MCF 10A (cell line): ENCODE measurements at regions not wholly inside any gene's neighbourhood (a gene's known extent, or its start where the extent isn't known, plus 50 kb on each side); places are given as distances from the start of the nearest gene placed in this dataset.

Source experiments
- BruUV-seq: library from RNA; stranded (reverse); fragments of 400-500 nt; replicated peaks from 2 replicates; lab custom pipeline; 2021; lab: Mats Ljungman, UMichigan
- CTCF ChIA-PET: fragments of 300-600 bp; sonication (Branson Sonifier 250); formaldehyde crosslinking; extraction: SDS; loops from one replicate; lab custom pipeline; 2021; ENCODE audit warnings: antibody characterized with exemption, inconsistent platforms; lab: Yijun Ruan, JAX
- POLR2A ChIA-PET: fragments of 300-600, 350-650 bp; sonication (Branson Sonifier 250); formaldehyde crosslinking; extraction: SDS; loops from one replicate; lab custom pipeline; 2020; ENCODE audit warnings: antibody characterized with exemption, inconsistent platforms; lab: Yijun Ruan, JAX
- DNase-seq: peaks from one replicate; pipeline ENCODE4 v3.0.0-alpha.2; 2018; ENCODE audit not compliant: unreplicated experiment
- H3K27ac Mint-ChIP-seq: one replicate; pipeline ENCODE4 v1.8.0; 2022; ENCODE audit warnings: mild to moderate bottlenecking, low read depth, mixed read lengths; ENCODE audit not compliant: unreplicated experiment
- H3K27me3 Mint-ChIP-seq: one replicate; pipeline ENCODE4 v1.8.0; 2022; ENCODE audit warnings: mixed read lengths; ENCODE audit not compliant: insufficient read depth, unreplicated experiment
- H3K36me3 Mint-ChIP-seq: one replicate; pipeline ENCODE4 v1.8.0; 2022; ENCODE audit warnings: mild to moderate bottlenecking, moderate library complexity, mixed read lengths; ENCODE audit not compliant: insufficient read depth, unreplicated experiment
- H3K4me1 Mint-ChIP-seq: one replicate; pipeline ENCODE4 v1.8.0; 2022; ENCODE audit warnings: mixed read lengths; ENCODE audit not compliant: insufficient read depth, unreplicated experiment
- H3K4me3 Mint-ChIP-seq: one replicate; pipeline ENCODE4 v1.8.0; 2022; ENCODE audit warnings: mild to moderate bottlenecking, moderate library complexity, mixed read lengths; ENCODE audit not compliant: unreplicated experiment
- H3K9me3 Mint-ChIP-seq: one replicate; pipeline ENCODE4 v1.8.0; 2022; ENCODE audit warnings: mixed read lengths; ENCODE audit not compliant: unreplicated experiment
- intact Hi-C: fragments of 100-400 bp; cut with micrococcal nuclease; formaldehyde crosslinking; loops from 2 replicates; pipeline ENCODE4 v1.14.1; 2022
- TF ChIP-seq, protein P1 (sequence below): fragments of 200-600 bp; IDR thresholded peaks from one replicate; pipeline ENCODE4 v1.8.0; 2022; ENCODE audit warnings: antibody characterized with exemption, mild to moderate bottlenecking; ENCODE audit not compliant: unreplicated experiment

DNA sequence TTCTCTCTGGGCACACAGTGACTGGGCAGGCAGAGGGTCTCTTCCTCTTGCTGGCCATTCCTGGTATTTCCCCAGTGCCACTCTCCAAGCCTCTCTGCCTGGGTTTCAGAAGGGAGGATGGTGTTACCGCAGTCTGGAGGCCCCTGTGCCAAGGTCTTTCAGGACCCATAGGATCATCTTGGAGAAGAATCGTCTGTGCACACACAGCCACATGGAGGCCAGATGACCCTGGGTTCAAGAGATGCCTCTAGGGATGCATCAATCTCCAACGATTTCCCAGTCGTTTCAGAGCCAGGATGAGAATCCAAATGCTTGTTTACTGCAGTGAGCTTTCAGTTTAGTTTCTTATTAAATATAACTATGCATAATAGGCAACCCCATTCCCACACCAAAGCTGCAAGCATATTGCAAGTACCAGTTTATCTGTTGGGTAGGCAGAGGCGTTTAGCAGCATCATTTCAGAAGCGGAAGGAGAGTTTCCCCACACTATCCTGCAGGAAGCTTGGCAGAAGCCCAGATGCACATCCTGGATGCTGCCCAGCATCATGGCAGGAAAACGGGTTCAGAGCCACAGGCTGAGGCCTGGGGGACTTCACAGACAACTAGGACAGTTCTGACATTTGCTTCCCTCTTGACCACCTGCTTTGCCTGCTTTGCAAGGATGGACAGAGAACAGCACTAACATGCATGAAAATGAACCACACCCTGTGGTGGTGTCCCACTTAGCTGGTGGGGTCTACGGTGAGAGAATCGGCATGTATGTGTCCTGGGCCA lies 134.7 kb upstream of the FAM20C start:
- H3K4me3 Mint-ChIP-seq, result no peak overlapping the region
- intact Hi-C loops, result no loop called here
- no peak overlapping the region for H3K27ac Mint-ChIP-seq
- no peaks in the 10 kb centered on the region for H3K4me1 Mint-ChIP-seq
- no peaks in the 10 kb centered on the region for H3K36me3 Mint-ChIP-seq
- ChIA-PET CTCF (no interaction called here), POLR2A (interaction anchor here (0.6 kb wide), 1 partner anchor 196 kb away, joined by 3 read pairs; no protein-coding TSS in a partner anchor)
- no peaks in the 10 kb centered on the region for H3K9me3 Mint-ChIP-seq
- DNase-seq, result no peak
- no peaks in the 10 kb centered on the region for H3K27me3 Mint-ChIP-seq
- TF ChIP-seq, protein P1, sequence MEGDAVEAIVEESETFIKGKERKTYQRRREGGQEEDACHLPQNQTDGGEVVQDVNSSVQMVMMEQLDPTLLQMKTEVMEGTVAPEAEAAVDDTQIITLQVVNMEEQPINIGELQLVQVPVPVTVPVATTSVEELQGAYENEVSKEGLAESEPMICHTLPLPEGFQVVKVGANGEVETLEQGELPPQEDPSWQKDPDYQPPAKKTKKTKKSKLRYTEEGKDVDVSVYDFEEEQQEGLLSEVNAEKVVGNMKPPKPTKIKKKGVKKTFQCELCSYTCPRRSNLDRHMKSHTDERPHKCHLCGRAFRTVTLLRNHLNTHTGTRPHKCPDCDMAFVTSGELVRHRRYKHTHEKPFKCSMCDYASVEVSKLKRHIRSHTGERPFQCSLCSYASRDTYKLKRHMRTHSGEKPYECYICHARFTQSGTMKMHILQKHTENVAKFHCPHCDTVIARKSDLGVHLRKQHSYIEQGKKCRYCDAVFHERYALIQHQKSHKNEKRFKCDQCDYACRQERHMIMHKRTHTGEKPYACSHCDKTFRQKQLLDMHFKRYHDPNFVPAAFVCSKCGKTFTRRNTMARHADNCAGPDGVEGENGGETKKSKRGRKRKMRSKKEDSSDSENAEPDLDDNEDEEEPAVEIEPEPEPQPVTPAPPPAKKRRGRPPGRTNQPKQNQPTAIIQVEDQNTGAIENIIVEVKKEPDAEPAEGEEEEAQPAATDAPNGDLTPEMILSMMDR, result no peak
- no TSS peak for BruUV-seq

DNA sequence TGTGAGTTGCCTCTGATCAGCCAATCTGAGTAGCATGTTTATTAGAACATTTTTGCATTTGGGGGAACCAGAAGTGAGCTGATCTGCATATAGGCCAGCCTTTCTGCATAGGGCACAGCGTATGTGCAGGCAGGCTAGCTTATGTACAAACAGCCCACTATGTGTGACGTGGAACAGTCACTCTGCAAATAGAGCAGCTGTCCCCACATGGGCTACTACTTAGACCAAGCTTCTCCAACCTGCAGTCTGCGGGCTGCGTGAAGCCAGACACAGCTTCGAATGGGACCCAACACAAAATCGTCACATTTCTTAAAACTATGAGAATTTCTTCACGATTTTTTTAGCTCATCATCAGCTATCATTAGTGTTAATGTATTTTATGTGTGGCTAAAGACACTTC lies 134.1 kb upstream of the FAM20C start:
- no TSS peak for BruUV-seq
- no peak overlapping the region for H3K27ac Mint-ChIP-seq
- no peaks in the 10 kb centered on the region for H3K9me3 Mint-ChIP-seq
- no peaks in the 10 kb centered on the region for H3K27me3 Mint-ChIP-seq
- POLR2A ChIA-PET, result no interaction called here
- TF ChIP-seq, protein P1, result no peak
- H3K36me3 Mint-ChIP-seq, result no peaks in the 10 kb centered on the region
- DNase-seq, result no peak
- CTCF ChIA-PET, result no interaction called here
- no peak overlapping the region for H3K4me3 Mint-ChIP-seq
- H3K4me1 Mint-ChIP-seq, result no peaks in the 10 kb centered on the region
- intact Hi-C loops, result no loop called here

DNA sequence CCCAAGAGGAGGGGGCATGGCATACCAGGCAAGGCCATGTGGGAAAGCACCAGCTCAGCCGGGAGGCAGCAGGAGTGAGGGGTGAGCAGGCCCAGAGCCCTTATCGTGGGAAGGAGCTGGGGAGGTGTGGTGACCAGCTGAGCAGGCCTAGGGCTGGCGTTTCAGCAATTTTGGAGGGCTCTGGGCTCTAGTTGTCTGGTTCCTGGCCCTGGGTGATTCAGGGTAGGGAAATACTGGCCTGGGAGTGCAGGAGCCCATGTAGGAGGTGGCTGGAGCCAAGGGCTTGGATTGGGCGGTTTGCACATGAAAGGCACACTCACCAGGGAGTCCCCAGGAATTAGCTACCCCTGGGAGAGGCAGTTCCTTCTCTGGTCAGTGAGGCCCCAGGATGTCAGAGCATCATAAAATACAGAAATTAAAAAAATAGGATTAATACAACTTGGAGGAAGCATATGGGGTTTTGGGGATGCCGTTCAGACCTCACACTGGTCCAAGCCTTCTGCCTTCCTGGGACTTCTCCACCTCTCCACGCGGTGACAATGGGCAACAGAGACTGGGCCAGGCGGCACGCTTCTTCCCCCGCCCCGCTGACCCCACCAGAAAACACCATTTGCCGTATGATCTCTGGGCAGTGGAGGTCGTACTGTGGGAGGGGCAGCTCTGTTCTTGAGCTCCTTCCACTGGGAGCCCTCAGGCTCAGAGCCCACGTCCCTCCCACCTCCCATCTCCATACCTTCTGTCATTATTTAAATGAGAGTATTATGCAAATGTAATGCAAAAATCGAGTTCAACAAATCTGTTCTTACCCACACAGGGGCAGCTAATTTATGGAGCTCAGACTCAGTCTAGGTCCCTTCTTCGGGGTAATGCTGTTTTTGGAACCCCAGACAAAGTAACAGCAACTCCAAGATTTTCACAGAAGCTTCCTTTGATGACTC lies 133.0 kb upstream of the FAM20C start:
- H3K27me3 Mint-ChIP-seq, result no peaks in the 10 kb centered on the region
- H3K9me3 Mint-ChIP-seq, result no peaks in the 10 kb centered on the region
- no peak for DNase-seq
- H3K4me1 Mint-ChIP-seq, result no peaks in the 10 kb centered on the region
- CTCF ChIA-PET, result no interaction called here
- intact Hi-C loops, result no loop called here
- POLR2A ChIA-PET, result interaction anchor here (0.7 kb wide), 1 partner anchor 158 kb away, joined by 3 read pairs; no protein-coding TSS in a partner anchor
- TF ChIP-seq, protein P1, result no peak
- H3K36me3 Mint-ChIP-seq, result no peaks in the 10 kb centered on the region
- H3K27ac Mint-ChIP-seq, result no peak overlapping the region
- BruUV-seq, result no TSS peak
- H3K4me3 Mint-ChIP-seq, result no peak overlapping the region
